Coronary artery (tissue), 2 donors: ENCODE measurements at regions not wholly inside any gene's neighbourhood (a gene's known extent, or its start where the extent isn't known, plus 50 kb on each side); places are given as distances from the start of the nearest gene placed in this dataset.

Experiments used
- DNase-seq: peaks from one replicate; pipeline ENCODE4 v3.0.0-alpha.2; 2017; ENCODE audit warnings: low spot score
- H3K27ac ChIP-seq, 2 donors: fragments of 200-600 bp; sonication (generic); one replicate each; pipeline ENCODE4 v1.5.1; 2016 to 2019
- H3K4me3 ChIP-seq: fragments of 200-600 bp; sonication (generic); 2 replicates; pipeline ENCODE4 v1.5.1; 2016; ENCODE audit warnings: mild to moderate bottlenecking, moderate library complexity
- CTCF ChIP-seq: fragments of 200-600 bp; sonication (generic); IDR thresholded peaks from one replicate; pipeline ENCODE4 v1.5.1; 2019; ENCODE audit warnings: antibody characterized with exemption

- TF ChIP-seq CTCF = no peak
- Histone ChIP-seq H3K27ac (no peak overlapping the region), H3K4me3 (no peak overlapping the region)
- DNase-seq = no peak
These were observed 511.3 kb downstream of the MIAT start for GRCh38 chr22:27168681-27169080.

GRCh38 chr22:27170491-27170890 is 513.1 kb downstream of the MIAT start:
- peak; percentile 89 for DNase-seq
- no peak overlapping the region for H3K4me3 ChIP-seq
- TF ChIP-seq CTCF = no peak
- peak overlapping the region; percentile 50 to 68 for H3K27ac ChIP-seq

- TF ChIP-seq CTCF = no peak
- DNase-seq = no peak
- Histone ChIP-seq H3K27ac (no peak overlapping the region), H3K4me3 (no peak overlapping the region)
These were observed 513.8 kb downstream of the MIAT start for GRCh38 chr22:27171212-27171611.

- no peak for DNase-seq
- Histone ChIP-seq H3K4me3 (no peak overlapping the region), H3K27ac (no peak overlapping the region)
- TF ChIP-seq CTCF = no peak
These were observed 516.1 kb downstream of the MIAT start for GRCh38 chr22:27173530-27173929.

- no peak for DNase-seq
- TF ChIP-seq CTCF = no peak
- H3K4me3 ChIP-seq = no peak overlapping the region
- H3K27ac ChIP-seq = no peak overlapping the region
These were observed 517.8 kb downstream of the MIAT start for GRCh38 chr22:27175021-27175838.

GRCh38 chr22:27175974-27176373 is 518.6 kb downstream of the MIAT start:
- DNase-seq = no peak
- Histone ChIP-seq H3K4me3 (no peak overlapping the region), H3K27ac (no peak overlapping the region)
- no peak for TF ChIP-seq CTCF

- no peak overlapping the region for H3K27ac ChIP-seq
- no peak for DNase-seq
- H3K4me3 ChIP-seq = no peak overlapping the region
- no peak for TF ChIP-seq CTCF
These were observed 521.8 kb downstream of the MIAT start for GRCh38 chr22:27179161-27179560.
